Chondrocyte (in vitro differentiated cells): ENCODE measurements at regions not wholly inside any gene's neighbourhood (a gene's known extent, or its start where the extent isn't known, plus 50 kb on each side); places are given as distances from the start of the nearest gene placed in this dataset.

ENCODE experiments used
- DNase-seq: peaks from one replicate; pipeline ENCODE4 v3.0.0; 2021; ENCODE audit warnings: mixed read lengths, low spot score
- H3K27ac Mint-ChIP-seq: one replicate; pipeline ENCODE4 v1.8.0; 2021; ENCODE audit warnings: mild to moderate bottlenecking, moderate library complexity, mixed read lengths; ENCODE audit not compliant: unreplicated experiment
- H3K27me3 Mint-ChIP-seq: 2 replicates; pipeline ENCODE4 v1.8.0; 2021; ENCODE audit warnings: low read depth, mixed read lengths
- H3K36me3 Mint-ChIP-seq: 2 replicates; pipeline ENCODE4 v1.8.0; 2021; ENCODE audit warnings: low read depth, mixed read lengths
- H3K4me1 Mint-ChIP-seq: 2 replicates; pipeline ENCODE4 v1.8.0; 2021; ENCODE audit warnings: low read depth, mild to moderate bottlenecking, mixed read lengths
- H3K4me3 Mint-ChIP-seq: one replicate; pipeline ENCODE4 v1.8.0; 2021; ENCODE audit warnings: mild to moderate bottlenecking, moderate library complexity, mixed read lengths; ENCODE audit not compliant: unreplicated experiment
- H3K9me3 Mint-ChIP-seq: 2 replicates; pipeline ENCODE4 v1.8.0; 2021; ENCODE audit warnings: low read depth, mixed read lengths
- TF ChIP-seq, protein P1 (sequence below): fragments of 200-600 bp; sonication (generic); IDR thresholded peaks from 2 replicates; pipeline ENCODE4 v1.5.0; 2021; ENCODE audit warnings: antibody characterized with exemption, mild to moderate bottlenecking, moderate library complexity

DNA sequence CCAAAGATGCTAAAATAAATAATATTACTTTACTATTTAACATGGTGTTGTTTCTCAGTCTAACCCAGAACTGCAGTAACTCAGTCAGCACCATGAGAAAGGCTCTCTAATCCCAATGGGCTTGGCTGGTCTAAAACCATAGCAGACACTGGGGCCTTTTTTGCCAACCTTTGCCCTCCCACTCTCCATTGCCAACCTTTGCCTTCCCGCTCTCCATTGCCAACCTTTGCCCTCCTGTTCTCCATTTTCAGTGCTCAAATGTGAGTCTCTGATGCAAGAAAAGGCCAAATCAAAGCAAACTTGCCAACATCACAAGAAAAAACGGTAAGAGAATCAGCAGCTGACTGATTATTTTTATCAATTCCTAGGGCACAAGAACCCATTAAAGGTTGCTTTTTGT lies 1681.2 kb downstream of the SLITRK5 start:
- TF ChIP-seq, protein P1, sequence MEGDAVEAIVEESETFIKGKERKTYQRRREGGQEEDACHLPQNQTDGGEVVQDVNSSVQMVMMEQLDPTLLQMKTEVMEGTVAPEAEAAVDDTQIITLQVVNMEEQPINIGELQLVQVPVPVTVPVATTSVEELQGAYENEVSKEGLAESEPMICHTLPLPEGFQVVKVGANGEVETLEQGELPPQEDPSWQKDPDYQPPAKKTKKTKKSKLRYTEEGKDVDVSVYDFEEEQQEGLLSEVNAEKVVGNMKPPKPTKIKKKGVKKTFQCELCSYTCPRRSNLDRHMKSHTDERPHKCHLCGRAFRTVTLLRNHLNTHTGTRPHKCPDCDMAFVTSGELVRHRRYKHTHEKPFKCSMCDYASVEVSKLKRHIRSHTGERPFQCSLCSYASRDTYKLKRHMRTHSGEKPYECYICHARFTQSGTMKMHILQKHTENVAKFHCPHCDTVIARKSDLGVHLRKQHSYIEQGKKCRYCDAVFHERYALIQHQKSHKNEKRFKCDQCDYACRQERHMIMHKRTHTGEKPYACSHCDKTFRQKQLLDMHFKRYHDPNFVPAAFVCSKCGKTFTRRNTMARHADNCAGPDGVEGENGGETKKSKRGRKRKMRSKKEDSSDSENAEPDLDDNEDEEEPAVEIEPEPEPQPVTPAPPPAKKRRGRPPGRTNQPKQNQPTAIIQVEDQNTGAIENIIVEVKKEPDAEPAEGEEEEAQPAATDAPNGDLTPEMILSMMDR: no peak
- H3K4me3 Mint-ChIP-seq: no peak overlapping the region

DNA sequence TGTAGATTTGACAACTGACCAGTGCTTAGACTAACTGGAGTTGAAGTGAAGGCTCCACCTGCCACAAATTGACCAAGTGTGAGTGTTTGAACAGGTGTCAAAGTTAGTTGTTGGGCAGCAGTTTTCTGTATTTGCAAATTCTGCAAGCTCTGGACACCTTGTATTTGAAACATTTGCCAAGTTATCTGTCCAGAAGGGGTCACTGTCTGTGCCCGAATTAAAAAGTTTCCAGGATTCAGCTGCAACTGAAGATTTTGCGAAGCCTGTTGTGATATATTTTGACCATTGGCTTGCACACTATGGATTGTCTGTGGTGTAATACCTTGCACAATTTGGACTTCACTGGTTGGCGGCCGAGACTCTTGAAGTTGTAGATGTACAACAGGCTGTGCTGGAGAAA lies 1690.7 kb downstream of the SLITRK5 start:
- no peaks in the 10 kb centered on the region for H3K36me3 Mint-ChIP-seq
- no peaks in the 10 kb centered on the region for H3K27me3 Mint-ChIP-seq
- H3K4me3 Mint-ChIP-seq: no peak overlapping the region
- DNase-seq: no peak
- no peaks in the 10 kb centered on the region for H3K9me3 Mint-ChIP-seq
- TF ChIP-seq, protein P1: peak; percentile 70
- H3K4me1 Mint-ChIP-seq: no peaks in the 10 kb centered on the region
- H3K27ac Mint-ChIP-seq: no peak overlapping the region

More for the DNA sequence above, 1681.2 kb downstream of the SLITRK5 start:
- no peak for DNase-seq
- H3K27ac Mint-ChIP-seq: no peak overlapping the region
- no peaks in the 10 kb centered on the region for H3K36me3 Mint-ChIP-seq
- H3K27me3 Mint-ChIP-seq: no peaks in the 10 kb centered on the region
- no peaks in the 10 kb centered on the region for H3K4me1 Mint-ChIP-seq
- no peaks in the 10 kb centered on the region for H3K9me3 Mint-ChIP-seq

DNA sequence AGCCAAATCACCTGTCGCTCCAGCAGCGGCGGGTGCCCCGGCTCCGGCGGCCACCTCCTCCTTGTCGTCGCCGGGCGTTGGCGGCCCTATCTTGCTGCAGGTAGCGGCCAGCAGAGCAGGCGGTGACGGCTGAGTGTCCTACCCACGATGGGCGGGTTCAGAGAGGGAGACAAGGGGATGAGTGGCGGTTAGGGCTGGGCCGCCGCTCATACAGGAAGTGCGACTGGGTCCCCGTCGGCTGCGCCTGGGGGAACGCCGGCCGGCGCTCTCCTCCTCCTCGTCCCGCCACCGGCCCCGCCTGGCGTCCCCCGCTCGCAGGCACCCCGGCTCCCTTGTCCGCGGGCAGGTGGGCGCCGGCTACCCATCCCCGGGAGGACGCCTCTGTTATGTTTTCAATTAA lies 1692.0 kb downstream of the SLITRK5 start:
- no peak overlapping the region for H3K27ac Mint-ChIP-seq
- H3K27me3 Mint-ChIP-seq: no peaks in the 10 kb centered on the region
- H3K4me3 Mint-ChIP-seq: no peak overlapping the region
- H3K4me1 Mint-ChIP-seq: no peaks in the 10 kb centered on the region
- TF ChIP-seq, protein P1: no peak
- H3K36me3 Mint-ChIP-seq: no peaks in the 10 kb centered on the region
- no peaks in the 10 kb centered on the region for H3K9me3 Mint-ChIP-seq
- DNase-seq: peak; percentile 86

DNA sequence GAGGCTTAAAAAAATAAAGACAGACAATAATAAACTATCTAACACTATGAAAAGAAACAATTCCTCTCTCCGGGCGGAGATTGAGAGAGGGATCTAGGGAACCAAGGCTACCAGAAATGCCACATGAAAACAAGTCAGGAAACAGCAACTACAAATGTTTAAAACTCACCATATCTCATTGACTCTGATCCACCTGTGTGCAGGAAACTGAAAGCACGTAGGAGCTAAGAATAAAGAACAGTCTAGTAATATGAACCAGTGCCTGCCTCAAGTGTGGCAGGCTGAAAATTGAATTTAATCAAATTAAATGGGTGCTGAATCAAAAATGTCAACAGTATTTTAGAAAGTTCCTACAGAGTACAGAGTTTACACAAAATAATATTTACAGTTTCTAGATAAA lies 1701.0 kb downstream of the SLITRK5 start:
- H3K4me3 Mint-ChIP-seq: no peak overlapping the region
- H3K27me3 Mint-ChIP-seq: peaks cover 4% of the 10 kb centered on the region
- no peaks in the 10 kb centered on the region for H3K36me3 Mint-ChIP-seq
- H3K4me1 Mint-ChIP-seq: peaks cover 9% of the 10 kb centered on the region
- H3K27ac Mint-ChIP-seq: no peak overlapping the region
- H3K9me3 Mint-ChIP-seq: no peaks in the 10 kb centered on the region
- TF ChIP-seq, protein P1: no peak
- DNase-seq: no peak

DNA sequence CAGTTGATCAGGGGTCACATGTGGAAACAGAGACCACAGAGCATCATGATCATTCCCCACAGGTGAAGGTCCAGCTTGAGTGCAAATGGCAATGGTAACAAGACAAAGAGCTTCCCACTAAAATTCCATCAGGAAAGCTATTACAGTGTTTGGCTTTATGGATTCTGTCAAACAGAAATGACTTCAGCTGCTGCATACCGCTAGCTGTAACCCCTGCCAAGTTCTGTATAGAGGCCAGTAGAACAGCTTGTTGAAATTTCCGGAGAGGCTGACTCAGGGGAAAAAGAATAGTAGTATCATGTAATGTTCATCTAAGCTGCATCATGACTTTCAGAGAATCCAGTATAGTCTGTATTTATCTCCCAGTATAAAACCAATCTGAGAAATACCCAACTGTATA lies 1704.7 kb downstream of the SLITRK5 start:
- no peaks in the 10 kb centered on the region for H3K36me3 Mint-ChIP-seq

More for the DNA sequence above, 1704.7 kb downstream of the SLITRK5 start:
- H3K27me3 Mint-ChIP-seq: peaks cover 4% of the 10 kb centered on the region
- TF ChIP-seq, protein P1: no peak
- no peak for DNase-seq
- H3K27ac Mint-ChIP-seq: peak overlapping the region; percentile 61
- no peaks in the 10 kb centered on the region for H3K9me3 Mint-ChIP-seq
- H3K4me3 Mint-ChIP-seq: no peak overlapping the region
- peaks cover 9% of the 10 kb centered on the region for H3K4me1 Mint-ChIP-seq
